Endothelial cell of umbilical vein (primary cell): ENCODE measurements at regions not wholly inside any gene's neighbourhood (a gene's known extent, or its start where the extent isn't known, plus 50 kb on each side); places are given as distances from the start of the nearest gene placed in this dataset.

Source experiments
- BruUV-seq: library from RNA; stranded (reverse); fragments of 400-500 nt; replicated peaks from 2 replicates; lab custom pipeline; 2021; lab: Mats Ljungman, UMichigan
- CTCF ChIA-PET: fragments of 300-600, 350-600 bp; sonication (Branson Sonifier 250); formaldehyde crosslinking; loops from one replicate; lab custom pipeline; 2021; ENCODE audit warnings: antibody characterized with exemption, inconsistent platforms; lab: Charles Lee
- POLR2A ChIA-PET: fragments of 300-600, 350-600 bp; sonication (Branson Sonifier 250); formaldehyde crosslinking; loops from one replicate; lab custom pipeline; 2021; ENCODE audit warnings: antibody characterized with exemption, inconsistent platforms; lab: Charles Lee
- DNase-seq: peaks from one replicate; pipeline ENCODE4 v3.0.0-alpha.2; 2011; ENCODE audit warnings: low read depth, low spot score
- FAIRE-seq: peaks from 2 replicates; lab custom pipeline; 2011; peaks lifted over from hg19 to GRCh38; lab: Jason Lieb, UNC
- H2AFZ ChIP-seq: 2 replicates; pipeline ENCODE4 v1.6.0; 2012; ENCODE audit warnings: low read depth, low read length, control low read depth, inconsistent platforms
- H3K27ac ChIP-seq: 2 replicates; pipeline ENCODE4 v1.5.1; 2011; ENCODE audit warnings: low read depth, mild to moderate bottlenecking, control low read depth, low read length, moderate library complexity; ENCODE audit not compliant: insufficient read depth
- H3K27me3 ChIP-seq, 2 experiments: 2 replicates each; pipeline versions ENCODE4 v1.6.0 to v1.6.1; 2011; ENCODE audit warnings: low read length in 2 of 2, mixed read lengths in 1 of 2; ENCODE audit not compliant: control insufficient read depth in 2 of 2, insufficient read depth in 2 of 2
- H3K36me3 ChIP-seq, 2 experiments: 2 replicates in 1 of 2; 3 replicates in 1 of 2; pipeline ENCODE4 v1.5.1; 2011; ENCODE audit warnings: low read length in 2 of 2, mild to moderate bottlenecking in 1 of 2, moderate library complexity in 1 of 2; ENCODE audit not compliant: control insufficient read depth in 2 of 2, insufficient read depth in 2 of 2; ENCODE audit errors: extremely low read depth in 1 of 2
- H3K4me1 ChIP-seq: 3 replicates; pipeline ENCODE4 v1.5.1; 2011; ENCODE audit warnings: mild to moderate bottlenecking, low read length; ENCODE audit not compliant: control insufficient read depth, insufficient read depth; ENCODE audit errors: extremely low read depth
- H3K4me2 ChIP-seq: 2 replicates; pipeline ENCODE4 v1.6.1; 2011; ENCODE audit warnings: low read length, control low read depth, mixed read lengths; ENCODE audit not compliant: insufficient read depth
- H3K4me3 ChIP-seq, 3 experiments: fragments of 200-600 bp in 1 of 3; sonication (generic), shearing (Covaris generic) in 1 of 3; replicated peaks in 1 of 3; 2 replicates each; pipeline ENCODE4 v1.5.1; 2011 to 2016; ENCODE audit warnings: control low read depth in 3 of 3, low read length in 3 of 3, mild to moderate bottlenecking in 2 of 3, inconsistent platforms in 1 of 3, low read depth in 1 of 3, moderate library complexity in 1 of 3; ENCODE audit not compliant: insufficient read depth in 1 of 3
- H3K79me2 ChIP-seq: 2 replicates; pipeline ENCODE4 v1.6.0; 2012; ENCODE audit warnings: low read length, inconsistent platforms; ENCODE audit not compliant: control insufficient read depth, insufficient read depth
- H3K9ac ChIP-seq: replicated peaks from 2 replicates; pipeline ENCODE3; 2011; ENCODE audit warnings: low read length, control low read depth; ENCODE audit not compliant: insufficient read depth; ENCODE audit errors: extremely low read depth
- H3K9me1 ChIP-seq: replicated peaks from 3 replicates; pipeline ENCODE4 v1.6.0; 2011; ENCODE audit warnings: mild to moderate bottlenecking, low read length; ENCODE audit not compliant: control insufficient read depth, insufficient read depth; ENCODE audit errors: extremely low read depth
- H3K9me3 ChIP-seq: replicated peaks from 2 replicates; pipeline ENCODE4 v1.5.1; 2012; ENCODE audit warnings: low read length, inconsistent platforms; ENCODE audit not compliant: control insufficient read depth, insufficient read depth
- H4K20me1 ChIP-seq: replicated peaks from 2 replicates; pipeline ENCODE3; 2011; ENCODE audit warnings: mild to moderate bottlenecking, low read length; ENCODE audit not compliant: control insufficient read depth, insufficient read depth; ENCODE audit errors: extremely low read depth
- CTCF ChIP-seq, 2 donors: IDR thresholded peaks; 1 replicate in 1 of 2; 2 replicates in 1 of 2; pipeline ENCODE4 v1.5.1; 2011; ENCODE audit warnings: low read length in 2 of 2, mild to moderate bottlenecking in 2 of 2, moderate library complexity in 2 of 2, control low read depth in 1 of 2, inconsistent platforms in 1 of 2, low read depth in 1 of 2; ENCODE audit not compliant: insufficient read depth in 1 of 2; ENCODE audit errors: extremely low read depth in 1 of 2
- FOS ChIP-seq: IDR thresholded peaks from 2 replicates; pipeline ENCODE4 v1.6.1; 2011; ENCODE audit warnings: mild to moderate bottlenecking, low read length, moderate library complexity, borderline replicate concordance; ENCODE audit not compliant: insufficient read depth
- GATA2 ChIP-seq: IDR thresholded peaks from 2 replicates; pipeline ENCODE4 v1.7.0; 2011; ENCODE audit warnings: low read depth, mild to moderate bottlenecking, moderate library complexity, mixed read lengths, low read length; ENCODE audit not compliant: insufficient read length, insufficient read depth
- JUN ChIP-seq: IDR thresholded peaks from 2 replicates; pipeline ENCODE4 v1.6.1; 2011; ENCODE audit warnings: borderline replicate concordance, low read depth; ENCODE audit not compliant: insufficient read length, insufficient read depth
- MAX ChIP-seq: IDR thresholded peaks from 2 replicates; pipeline ENCODE4 v1.6.1; 2011; ENCODE audit not compliant: insufficient read depth, insufficient read length
- MYC ChIP-seq: IDR thresholded peaks from one replicate; pipeline ENCODE4 v1.6.1; 2011; ENCODE audit warnings: mild to moderate bottlenecking, low read depth, low read length
- POLR2A ChIP-seq: IDR thresholded peaks from 2 replicates; pipeline ENCODE4 v1.6.1; 2012; ENCODE audit warnings: low read depth, mild to moderate bottlenecking, control low read depth, low read length
- POLR2AphosphoS5 ChIP-seq: IDR thresholded peaks from 2 replicates; pipeline ENCODE4 v1.6.1; 2012; ENCODE audit warnings: low read depth, mild to moderate bottlenecking, control low read depth, low read length, moderate library complexity; ENCODE audit not compliant: insufficient read depth
- dilution Hi-C: fragments of 300-500 bp; cut with MboI; formaldehyde crosslinking; loops from one replicate; pipeline ENCODE4 v1.15.0; 2019; ENCODE audit warnings: low sequenced_read_pairs; ENCODE audit not compliant: extremely low pct_ligation_motif_present
- intact Hi-C: fragments of 100-400 bp; cut with micrococcal nuclease; formaldehyde crosslinking; loops from one replicate; pipeline ENCODE4 v1.10.0; 2022

- Histone ChIP-seq H3K27me3 (no peaks in the 10 kb centered on the region), H3K4me2 (no peak overlapping the region), H3K27ac (no peak overlapping the region), H3K4me1 (no peaks in the 10 kb centered on the region), H2AFZ (no peak overlapping the region), H3K9ac (no peak overlapping the region), H3K36me3 (no peaks in the 10 kb centered on the region), H3K9me1 (no peaks in the 10 kb centered on the region), H3K4me3 (no peak overlapping the region), H3K79me2 (no peaks in the 10 kb centered on the region), H4K20me1 (no peaks in the 10 kb centered on the region), H3K9me3 (no peaks in the 10 kb centered on the region)
- ChIA-PET POLR2A (no interaction called here), CTCF (no interaction called here)
- intact Hi-C loops (no loop called here), dilution Hi-C loops (no loop called here)
- no TSS peak for BruUV-seq
- FAIRE-seq (no peak), DNase-seq (no peak)
- no peak for TF ChIP-seq POLR2A
- TF ChIP-seq POLR2AphosphoS5: no peak
- no peak for TF ChIP-seq CTCF (IDR thresholded peaks at IDR 0.05; ENCODE audit: extremely low read depth in 1 of 2, insufficient read depth in 1 of 2, low read depth in 1 of 2, low read length in 2 of 2)
- TF ChIP-seq JUN: no peak
- no peak for TF ChIP-seq FOS
- no peak for TF ChIP-seq MYC
- no peak for TF ChIP-seq MAX
- no peak for TF ChIP-seq GATA2
Measured at GRCh38 chr21:14768042-14768441, 221.9 kb upstream of the SAMSN1 start.
